Left lung (tissue), 4 donors: ENCODE measurements at regions not wholly inside any gene's neighbourhood (a gene's known extent, or its start where the extent isn't known, plus 50 kb on each side); places are given as distances from the start of the nearest gene placed in this dataset.
A peak's percentile ranks its signal among the peaks of the same experiment; 100 is the strongest.

Experiments used
- ATAC-seq: fragments of 200-7000 bp; cut with Tn5 transposase; one replicate; pipeline ENCODE4 v1.9.1; 2020; ENCODE audit warnings: moderate library complexity
- DNase-seq, 4 donors: peaks; one replicate each; pipeline ENCODE4 v3.0.0-alpha.2; 2013 to 2020
- H3K27ac ChIP-seq, 2 donors: fragments of 200-600 bp; sonication (generic) in 1 of 2; one replicate each; pipeline versions ENCODE4 v1.5.0 to v1.8.0; 2020 to 2021
- H3K27me3 ChIP-seq, 2 donors: fragments of 200-600 bp; sonication (generic) in 1 of 2; one replicate each; pipeline versions ENCODE4 v1.5.0 to v1.8.0; 2020 to 2021
- H3K36me3 ChIP-seq, 2 donors: fragments of 200-600 bp; sonication (generic) in 1 of 2; one replicate each; pipeline versions ENCODE4 v1.5.0 to v1.8.0; 2020 to 2021
- H3K4me1 ChIP-seq, 2 donors: fragments of 200-600 bp; one replicate each; pipeline ENCODE4 v1.8.0; 2021
- H3K4me3 ChIP-seq, 2 donors: fragments of 200-600 bp; sonication (generic) in 1 of 2; one replicate each; pipeline versions ENCODE4 v1.5.0 to v1.8.0; 2020 to 2021; ENCODE audit warnings: mild to moderate bottlenecking in 1 of 2
- H3K9me3 ChIP-seq, 2 donors: fragments of 200-600 bp; sonication (generic) in 1 of 2; one replicate each; pipeline versions ENCODE4 v1.5.0 to v1.8.0; 2020 to 2021
- intact Hi-C, 2 donors: fragments of 100-400 bp; cut with DNase I; formaldehyde crosslinking; loops; one replicate each; pipeline versions ENCODE4 v1.11.2 to v1.14.2; 2022
- TF ChIP-seq, protein P1 (sequence below), 2 donors: fragments of 200-600 bp; sonication (generic) in 1 of 2; IDR thresholded peaks; one replicate each; pipeline versions ENCODE4 v1.5.0 to v1.8.0; 2021; ENCODE audit warnings: antibody characterized with exemption in 2 of 2
- donor health status: DM: no; HTN: yes; CAD: no.
- donor health status: DM: no; HTN: no; CAD: no.

DNA sequence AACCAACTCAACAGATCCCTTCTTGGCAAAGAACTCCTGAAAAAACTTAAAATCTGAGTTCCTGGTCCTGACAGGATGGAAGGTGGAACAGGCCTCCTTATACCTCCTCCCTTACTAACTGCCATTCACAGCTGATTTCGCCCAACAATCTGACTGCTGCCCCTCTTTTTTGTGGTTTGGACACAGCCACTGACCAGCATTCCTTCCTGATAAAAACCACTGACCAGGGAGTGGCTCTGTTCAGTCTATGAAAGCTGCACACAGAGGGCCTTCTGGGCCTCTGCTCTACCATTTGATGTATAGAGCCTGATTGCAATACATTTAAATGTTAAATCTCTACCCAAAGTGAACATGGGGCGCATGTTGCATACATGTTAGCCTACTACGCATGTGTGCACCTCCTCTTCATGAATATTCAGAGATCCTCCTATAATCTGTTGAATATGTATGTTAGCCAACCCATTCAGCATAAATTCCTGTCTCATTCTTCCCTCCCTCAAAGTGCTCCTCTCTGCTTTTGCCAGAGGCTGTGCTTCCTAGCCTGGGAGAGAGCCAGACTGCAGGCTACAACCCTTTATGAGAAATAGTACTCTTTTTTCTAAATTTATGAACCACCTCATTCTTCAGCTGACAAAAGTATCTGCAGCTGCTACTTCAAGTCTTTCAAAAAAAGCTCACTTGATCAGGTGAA, 93.7 kb upstream of the MRPS30 start:
- DNase-seq, result no peak
- H3K27me3 ChIP-seq, result no peaks in the 10 kb centered on the region
- H3K9me3 ChIP-seq, result no peaks in the 10 kb centered on the region
- no peaks in the 10 kb centered on the region for H3K4me1 ChIP-seq
- TF ChIP-seq, protein P1, sequence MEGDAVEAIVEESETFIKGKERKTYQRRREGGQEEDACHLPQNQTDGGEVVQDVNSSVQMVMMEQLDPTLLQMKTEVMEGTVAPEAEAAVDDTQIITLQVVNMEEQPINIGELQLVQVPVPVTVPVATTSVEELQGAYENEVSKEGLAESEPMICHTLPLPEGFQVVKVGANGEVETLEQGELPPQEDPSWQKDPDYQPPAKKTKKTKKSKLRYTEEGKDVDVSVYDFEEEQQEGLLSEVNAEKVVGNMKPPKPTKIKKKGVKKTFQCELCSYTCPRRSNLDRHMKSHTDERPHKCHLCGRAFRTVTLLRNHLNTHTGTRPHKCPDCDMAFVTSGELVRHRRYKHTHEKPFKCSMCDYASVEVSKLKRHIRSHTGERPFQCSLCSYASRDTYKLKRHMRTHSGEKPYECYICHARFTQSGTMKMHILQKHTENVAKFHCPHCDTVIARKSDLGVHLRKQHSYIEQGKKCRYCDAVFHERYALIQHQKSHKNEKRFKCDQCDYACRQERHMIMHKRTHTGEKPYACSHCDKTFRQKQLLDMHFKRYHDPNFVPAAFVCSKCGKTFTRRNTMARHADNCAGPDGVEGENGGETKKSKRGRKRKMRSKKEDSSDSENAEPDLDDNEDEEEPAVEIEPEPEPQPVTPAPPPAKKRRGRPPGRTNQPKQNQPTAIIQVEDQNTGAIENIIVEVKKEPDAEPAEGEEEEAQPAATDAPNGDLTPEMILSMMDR (IDR thresholded peaks at IDR 0.05), result no peak
- H3K27ac ChIP-seq, result no peak overlapping the region
- intact Hi-C loops, result no loop called here
- no peak for ATAC-seq
- no peaks in the 10 kb centered on the region for H3K36me3 ChIP-seq
- no peak overlapping the region for H3K4me3 ChIP-seq

GRCh38 chr5:44713446-44713845, 95.3 kb upstream of the MRPS30 start:
- Histone ChIP-seq H3K27ac (no peak overlapping the region), H3K27me3 (no peaks in the 10 kb centered on the region), H3K36me3 (no peaks in the 10 kb centered on the region), H3K4me3 (no peak overlapping the region), H3K4me1 (no peaks in the 10 kb centered on the region), H3K9me3 (no peaks in the 10 kb centered on the region)
- DNase-seq, result no peak
- TF ChIP-seq, protein P1 (IDR thresholded peaks at IDR 0.05), result no peak
- intact Hi-C loops, result no loop called here
- no peak for ATAC-seq

DNA sequence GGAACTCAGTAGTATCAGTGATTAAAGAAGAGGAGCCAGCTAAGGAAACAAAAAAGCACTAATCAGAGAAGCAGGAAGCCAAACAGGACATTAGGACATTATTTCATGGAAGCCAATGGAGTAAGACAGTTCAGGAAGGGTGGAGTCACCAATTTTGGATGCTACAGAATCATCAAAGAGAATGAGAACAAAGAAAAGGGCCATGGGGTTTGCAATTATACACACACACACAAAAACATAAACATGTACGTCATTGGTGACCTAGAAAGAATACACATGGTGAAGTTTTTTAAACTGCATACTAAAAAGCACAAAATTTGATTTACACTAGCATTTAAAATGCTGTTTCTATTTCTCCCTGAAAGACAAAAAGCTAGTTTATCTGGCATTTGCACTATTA, 96.8 kb upstream of the MRPS30 start:
- H3K27ac ChIP-seq, result no peak overlapping the region
- H3K36me3 ChIP-seq, result no peaks in the 10 kb centered on the region
- no peaks in the 10 kb centered on the region for H3K9me3 ChIP-seq
- ATAC-seq (no peak), DNase-seq (peak in 1 of 4 donors; percentile 16)
- TF ChIP-seq, protein P1 (IDR thresholded peaks at IDR 0.05), result no peak
- no peaks in the 10 kb centered on the region for H3K27me3 ChIP-seq
- intact Hi-C loops, result no loop called here
- H3K4me3 ChIP-seq, result no peak overlapping the region
- no peaks in the 10 kb centered on the region for H3K4me1 ChIP-seq

- no peak for DNase-seq
- intact Hi-C loops, result no loop called here
- H3K27ac ChIP-seq, result no peak overlapping the region
- H3K4me3 ChIP-seq, result no peak overlapping the region
- no peak for ATAC-seq
- no peaks in the 10 kb centered on the region for H3K36me3 ChIP-seq
- H3K4me1 ChIP-seq, result no peaks in the 10 kb centered on the region
- H3K27me3 ChIP-seq, result no peaks in the 10 kb centered on the region
- no peaks in the 10 kb centered on the region for H3K9me3 ChIP-seq
- TF ChIP-seq, protein P1 (IDR thresholded peaks at IDR 0.05), result no peak
These were observed 100.1 kb upstream of the MRPS30 start for GRCh38 chr5:44708602-44709001.

GRCh38 chr5:44707721-44708120, 101.0 kb upstream of the MRPS30 start:
- intact Hi-C loops, result no loop called here
- no peaks in the 10 kb centered on the region for H3K4me1 ChIP-seq
- no peak overlapping the region for H3K27ac ChIP-seq
- no peaks in the 10 kb centered on the region for H3K9me3 ChIP-seq
- DNase-seq, result peak in 1 of 4 donors; percentile 28
- H3K27me3 ChIP-seq, result no peaks in the 10 kb centered on the region
- TF ChIP-seq, protein P1 (IDR thresholded peaks at IDR 0.05), result no peak
- H3K36me3 ChIP-seq, result no peaks in the 10 kb centered on the region
- H3K4me3 ChIP-seq, result no peak overlapping the region
- ATAC-seq, result no peak
